NB4 (cell line): ENCODE measurements at regions not wholly inside any gene's neighbourhood (a gene's known extent, or its start where the extent isn't known, plus 50 kb on each side); places are given as distances from the start of the nearest gene placed in this dataset.
"Not testable (repeated sequence)": the region's sequence is repeated elsewhere in the genome, so short reads cannot be mapped to it uniquely, and the experiment has no call there.

ENCODE experiments used
- DNase-seq: peaks from one replicate; pipeline ENCODE4 v3.0.0; 2010; ENCODE audit warnings: low read depth
- H3K4me3 ChIP-seq: one replicate; pipeline ENCODE4 v1.5.1; 2011; ENCODE audit warnings: mild to moderate bottlenecking, low read depth, low read length, moderate library complexity
- MYC ChIP-seq: IDR thresholded peaks from 2 replicates; pipeline ENCODE4 v1.6.1; 2011; ENCODE audit warnings: low read depth, low read length
- POLR2A ChIP-seq: IDR thresholded peaks from 2 replicates; pipeline ENCODE4 v1.6.1; 2011; ENCODE audit warnings: mild to moderate bottlenecking; ENCODE audit not compliant: insufficient read length; ENCODE audit errors: extremely low read depth
- TF ChIP-seq, protein P1 (sequence below): IDR thresholded peaks from one replicate; pipeline ENCODE4 v1.5.1; 2012; ENCODE audit warnings: low read depth, low read length
- TF ChIP-seq, protein P2 (sequence below): IDR thresholded peaks from 2 replicates; pipeline ENCODE4 v1.6.1; 2011; ENCODE audit warnings: low read depth, low read length

DNA sequence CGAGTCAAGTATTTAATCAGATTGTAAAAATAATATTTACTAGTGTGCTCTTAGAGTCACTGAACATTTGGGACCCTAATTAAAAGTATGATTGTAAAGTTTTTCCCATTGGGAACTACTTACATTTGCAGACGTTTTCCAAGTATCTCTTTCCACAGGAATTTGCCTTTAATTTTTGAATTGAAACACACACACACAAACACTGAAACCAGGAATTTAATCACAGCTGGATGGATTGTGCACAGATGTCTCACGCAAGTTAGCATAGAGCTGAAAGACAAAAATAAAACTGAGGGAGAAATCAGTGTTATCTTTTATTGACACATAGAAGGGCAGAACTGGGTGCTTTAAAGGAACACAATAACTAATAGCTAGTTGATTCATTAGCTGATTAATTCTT, 230.7 kb downstream of the RND3 start:
- TF ChIP-seq, protein P1, sequence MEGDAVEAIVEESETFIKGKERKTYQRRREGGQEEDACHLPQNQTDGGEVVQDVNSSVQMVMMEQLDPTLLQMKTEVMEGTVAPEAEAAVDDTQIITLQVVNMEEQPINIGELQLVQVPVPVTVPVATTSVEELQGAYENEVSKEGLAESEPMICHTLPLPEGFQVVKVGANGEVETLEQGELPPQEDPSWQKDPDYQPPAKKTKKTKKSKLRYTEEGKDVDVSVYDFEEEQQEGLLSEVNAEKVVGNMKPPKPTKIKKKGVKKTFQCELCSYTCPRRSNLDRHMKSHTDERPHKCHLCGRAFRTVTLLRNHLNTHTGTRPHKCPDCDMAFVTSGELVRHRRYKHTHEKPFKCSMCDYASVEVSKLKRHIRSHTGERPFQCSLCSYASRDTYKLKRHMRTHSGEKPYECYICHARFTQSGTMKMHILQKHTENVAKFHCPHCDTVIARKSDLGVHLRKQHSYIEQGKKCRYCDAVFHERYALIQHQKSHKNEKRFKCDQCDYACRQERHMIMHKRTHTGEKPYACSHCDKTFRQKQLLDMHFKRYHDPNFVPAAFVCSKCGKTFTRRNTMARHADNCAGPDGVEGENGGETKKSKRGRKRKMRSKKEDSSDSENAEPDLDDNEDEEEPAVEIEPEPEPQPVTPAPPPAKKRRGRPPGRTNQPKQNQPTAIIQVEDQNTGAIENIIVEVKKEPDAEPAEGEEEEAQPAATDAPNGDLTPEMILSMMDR = no peak
- TF ChIP-seq POLR2A = no peak
- TF ChIP-seq, protein P2, sequence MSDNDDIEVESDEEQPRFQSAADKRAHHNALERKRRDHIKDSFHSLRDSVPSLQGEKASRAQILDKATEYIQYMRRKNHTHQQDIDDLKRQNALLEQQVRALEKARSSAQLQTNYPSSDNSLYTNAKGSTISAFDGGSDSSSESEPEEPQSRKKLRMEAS = no peak
- no peak for TF ChIP-seq MYC
- no peak for DNase-seq
- H3K4me3 ChIP-seq = no peak overlapping the region

DNA sequence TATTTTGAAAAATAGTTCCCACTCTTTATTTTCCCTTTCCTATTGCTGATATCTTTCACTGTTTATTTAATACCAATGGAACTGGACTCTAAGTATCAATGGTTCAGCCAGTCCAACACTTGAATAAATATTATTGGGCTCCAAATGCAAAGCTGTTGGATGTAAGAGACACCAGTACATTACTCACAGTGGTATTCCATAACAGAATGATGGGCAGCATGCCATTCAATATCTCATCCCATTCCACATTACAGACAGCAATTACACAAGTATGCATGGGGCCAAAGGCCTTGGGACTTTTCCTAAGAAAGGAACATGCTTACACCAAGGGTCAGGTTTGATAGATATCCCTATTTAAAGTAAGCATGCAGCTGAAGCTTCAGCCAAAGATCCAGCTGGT, 231.9 kb downstream of the RND3 start:
- DNase-seq = no peak
- TF ChIP-seq, protein P2 = no peak
- TF ChIP-seq, protein P1 = no peak
- TF ChIP-seq POLR2A = no peak
- TF ChIP-seq MYC = no peak

DNA sequence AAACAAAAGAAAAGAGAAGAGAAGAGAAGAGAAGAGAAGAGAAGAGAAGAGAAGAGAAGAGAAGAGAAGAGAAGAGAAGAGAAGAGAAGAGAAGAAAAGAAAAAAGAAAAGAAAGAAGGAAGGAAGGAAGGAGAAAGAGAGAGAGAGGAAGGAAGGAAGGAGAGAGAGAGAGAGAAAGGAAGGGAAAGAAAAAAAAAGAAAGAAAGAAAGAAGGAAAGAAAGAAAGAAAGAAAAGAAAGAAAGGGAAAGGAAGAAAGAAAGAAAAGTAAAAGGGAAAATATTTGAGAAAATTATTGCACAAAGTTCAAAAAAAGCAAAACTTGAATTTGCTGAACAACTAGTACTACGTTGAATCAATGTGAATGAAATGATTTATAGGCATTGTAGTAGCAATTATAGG, 237.7 kb downstream of the RND3 start:
- DNase-seq, H3K4me3 ChIP-seq: not testable (repeated sequence)

More for the DNA sequence above, 231.9 kb downstream of the RND3 start:
- no peak overlapping the region for H3K4me3 ChIP-seq

DNA sequence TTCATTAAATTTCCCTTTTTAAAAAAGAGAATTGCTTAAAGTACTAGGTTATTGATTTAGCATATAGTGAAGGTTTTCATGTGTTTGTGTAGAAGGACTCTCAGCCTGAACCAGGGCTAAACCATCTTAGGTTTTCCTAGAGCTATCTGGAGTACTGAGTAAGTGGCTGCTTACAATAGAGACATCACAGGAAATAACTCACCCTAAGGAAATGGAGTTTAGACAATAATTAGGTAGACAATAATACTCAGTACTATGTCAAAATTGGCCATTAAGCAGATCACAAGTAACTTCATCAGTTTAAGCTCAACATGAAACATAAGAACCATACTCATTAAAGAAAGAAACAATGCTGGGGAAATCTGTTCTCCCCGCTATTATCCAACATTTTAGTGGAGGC, 240.0 kb downstream of the RND3 start:
- DNase-seq = no peak
- no peak for TF ChIP-seq MYC
- TF ChIP-seq, protein P1 = no peak
- no peak for TF ChIP-seq POLR2A
- TF ChIP-seq, protein P2 = no peak
- no peak overlapping the region for H3K4me3 ChIP-seq

DNA sequence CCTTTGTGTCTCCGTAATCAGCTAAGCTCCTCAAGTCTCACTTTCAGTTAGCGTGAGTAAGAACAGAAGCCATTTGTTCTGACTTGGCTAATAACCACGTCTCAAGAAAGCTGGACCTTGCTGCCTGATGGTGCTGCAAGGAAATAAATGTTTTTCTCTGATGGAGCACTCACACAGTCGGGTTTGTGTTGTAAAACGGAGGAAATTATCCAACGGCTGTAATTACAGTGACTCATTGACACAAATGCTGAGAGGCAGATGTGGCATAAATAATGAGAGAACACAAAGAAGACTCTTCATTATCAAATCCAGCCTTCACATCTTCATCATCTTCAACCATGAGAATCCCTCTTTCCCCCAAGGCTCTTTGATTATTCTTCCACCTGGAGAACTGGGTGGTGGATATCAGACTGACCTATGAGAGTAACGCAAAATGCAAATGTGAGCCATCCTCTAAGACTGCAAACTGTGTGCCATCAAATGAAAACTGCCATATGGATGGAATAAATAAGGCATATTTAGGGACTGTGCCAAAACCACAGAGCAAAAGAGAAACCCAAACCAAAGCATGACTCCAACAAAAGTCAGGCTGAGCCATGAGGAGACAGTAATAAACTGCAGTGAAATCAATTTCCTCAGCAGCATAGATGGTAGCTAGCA, 252.6 kb downstream of the RND3 start:
- H3K4me3 ChIP-seq = no peak overlapping the region
- TF ChIP-seq, protein P1 = no peak
- TF ChIP-seq POLR2A (no peak), MYC (no peak)
- TF ChIP-seq, protein P2 = no peak
- no peak for DNase-seq

DNA sequence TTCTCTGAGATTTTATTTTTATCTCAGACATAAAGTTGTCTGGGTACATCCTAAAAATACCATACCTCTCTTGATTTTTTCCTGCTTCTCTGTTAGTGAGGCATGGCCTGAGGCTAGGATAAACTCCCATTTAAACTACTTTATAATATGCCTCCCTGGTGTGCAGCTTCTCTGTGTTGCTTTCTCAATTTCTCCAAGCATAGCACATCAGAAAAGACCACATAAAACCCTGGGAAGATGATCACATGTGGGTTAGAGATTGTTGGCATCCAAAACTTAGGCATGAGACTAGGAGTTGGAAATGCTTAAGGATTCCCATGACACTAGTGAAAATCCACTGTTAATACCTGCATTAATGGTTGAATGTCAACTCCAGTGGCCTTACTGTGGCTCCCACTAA, 254.6 kb downstream of the RND3 start:
- H3K4me3 ChIP-seq = no peak overlapping the region
- DNase-seq = no peak
- TF ChIP-seq, protein P2 = no peak
- TF ChIP-seq MYC (no peak), POLR2A (no peak)
- TF ChIP-seq, protein P1 = no peak
